ENCODE measurements at regions not wholly inside any gene's neighbourhood (a gene's known extent, or its start where the extent isn't known, plus 50 kb on each side); places are given as distances from the start of the nearest gene placed in this dataset.

GRCh38 chr1:14437417-14437918, 161.0 kb upstream of the KAZN start (continued):
- TF ChIP-seq MAZ (IDR thresholded peaks at IDR 0.05; ENCODE audit: borderline replicate concordance, low read depth, low read length) (no peak), EHF (CRISPR knock-in tag; IDR thresholded peaks at IDR 0.05) (no peak), NR3C1 (IDR thresholded peaks at IDR 0.05) (no peak), KDM1A (IDR thresholded peaks at IDR 0.05; ENCODE audit: low read depth) (no peak), MYC (IDR thresholded peaks at IDR 0.05; ENCODE audit: borderline replicate concordance, low read length) (no peak)

DNA sequence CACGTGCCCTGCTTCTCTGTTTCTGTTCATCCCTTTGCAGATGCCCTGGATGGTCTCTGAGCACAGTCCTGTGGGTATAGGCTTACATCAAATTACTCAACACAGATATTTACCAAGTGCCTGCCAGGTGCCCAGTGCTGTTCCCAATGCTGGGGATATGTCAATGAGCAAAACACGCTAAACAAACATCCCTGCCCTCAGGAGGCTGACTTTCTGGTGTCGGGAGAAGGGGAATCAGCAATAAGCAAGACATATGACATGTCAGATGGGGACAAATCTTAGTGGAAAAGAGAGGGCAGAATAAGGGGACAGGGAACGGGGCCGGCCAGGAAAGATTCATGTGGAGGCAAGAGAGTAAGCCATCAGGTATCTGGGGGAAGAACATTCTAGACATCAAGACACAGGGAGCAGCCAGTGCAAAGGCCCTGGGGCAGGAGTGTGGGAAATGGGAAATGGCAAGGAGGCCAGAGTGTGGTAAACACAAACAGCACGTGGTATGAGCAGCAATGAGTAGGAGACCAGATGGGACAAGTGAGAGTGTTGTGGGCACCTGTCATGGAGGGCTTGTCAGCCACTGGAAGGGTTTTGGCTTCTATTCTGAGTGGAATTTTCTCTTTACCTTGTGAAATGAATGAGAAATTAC, 160.2 kb upstream of the KAZN start:
- 27% methylated on average over 6 of the region's 6 CpGs for WGBS (ENCODE audit: missing lambda C conversion rate)
- DNase-seq (ENCODE audit: low read depth in 1 of 2, low spot score in 1 of 2), result no peak
- no peaks in the 10 kb centered on the region for H3K9me3 ChIP-seq
- no peak for FAIRE-seq
- no peak overlapping the region for H3K27ac ChIP-seq
- H3K4me2 ChIP-seq, result no peak overlapping the region
- no peak for ATAC-seq
- no peaks in the 10 kb centered on the region for H3K4me1 ChIP-seq
- H3K4me3 ChIP-seq, result no peak overlapping the region
- POLR2A ChIA-PET, result no interaction called here
- no peak for TF ChIP-seq HEYL (CRISPR knock-in tag; IDR thresholded peaks at IDR 0.05)
- TF ChIP-seq, protein P1, sequence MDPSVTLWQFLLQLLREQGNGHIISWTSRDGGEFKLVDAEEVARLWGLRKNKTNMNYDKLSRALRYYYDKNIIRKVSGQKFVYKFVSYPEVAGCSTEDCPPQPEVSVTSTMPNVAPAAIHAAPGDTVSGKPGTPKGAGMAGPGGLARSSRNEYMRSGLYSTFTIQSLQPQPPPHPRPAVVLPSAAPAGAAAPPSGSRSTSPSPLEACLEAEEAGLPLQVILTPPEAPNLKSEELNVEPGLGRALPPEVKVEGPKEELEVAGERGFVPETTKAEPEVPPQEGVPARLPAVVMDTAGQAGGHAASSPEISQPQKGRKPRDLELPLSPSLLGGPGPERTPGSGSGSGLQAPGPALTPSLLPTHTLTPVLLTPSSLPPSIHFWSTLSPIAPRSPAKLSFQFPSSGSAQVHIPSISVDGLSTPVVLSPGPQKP (IDR thresholded peaks at IDR 0.05; ENCODE audit: low read depth, low read length), result no peak
- TF ChIP-seq CHD2 (IDR thresholded peaks at IDR 0.05; ENCODE audit: low read length, partially characterized antibody), result no peak
- no peak for TF ChIP-seq JUN (IDR thresholded peaks at IDR 0.05)
- no peak for TF ChIP-seq ZSCAN20 (CRISPR knock-in tag; IDR thresholded peaks at IDR 0.05)
- no peak for TF ChIP-seq GATA3 (IDR thresholded peaks at IDR 0.05; ENCODE audit: borderline replicate concordance)
- no peak for TF ChIP-seq HOXB13 (CRISPR knock-in tag; IDR thresholded peaks at IDR 0.05; ENCODE audit: low read depth)
- TF ChIP-seq FOSL2 (IDR thresholded peaks at IDR 0.05), result no peak
- no peak for TF ChIP-seq FOSL2 (CRISPR knock-in tag; IDR thresholded peaks at IDR 0.05)
- no peak for TF ChIP-seq POLR2A (IDR thresholded peaks at IDR 0.05; ENCODE audit: low read length)
- TF ChIP-seq, protein P2, sequence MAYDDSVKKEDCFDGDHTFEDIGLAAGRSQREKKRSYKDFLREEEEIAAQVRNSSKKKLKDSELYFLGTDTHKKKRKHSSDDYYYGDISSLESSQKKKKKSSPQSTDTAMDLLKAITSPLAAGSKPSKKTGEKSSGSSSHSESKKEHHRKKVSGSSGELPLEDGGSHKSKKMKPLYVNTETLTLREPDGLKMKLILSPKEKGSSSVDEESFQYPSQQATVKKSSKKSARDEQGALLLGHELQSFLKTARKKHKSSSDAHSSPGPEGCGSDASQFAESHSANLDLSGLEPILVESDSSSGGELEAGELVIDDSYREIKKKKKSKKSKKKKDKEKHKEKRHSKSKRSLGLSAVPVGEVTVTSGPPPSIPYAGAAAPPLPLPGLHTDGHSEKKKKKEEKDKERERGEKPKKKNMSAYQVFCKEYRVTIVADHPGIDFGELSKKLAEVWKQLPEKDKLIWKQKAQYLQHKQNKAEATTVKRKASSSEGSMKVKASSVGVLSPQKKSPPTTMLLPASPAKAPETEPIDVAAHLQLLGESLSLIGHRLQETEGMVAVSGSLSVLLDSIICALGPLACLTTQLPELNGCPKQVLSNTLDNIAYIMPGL (CRISPR knock-in tag; IDR thresholded peaks at IDR 0.05; ENCODE audit: borderline replicate concordance), result no peak
- no peak for TF ChIP-seq MAZ (IDR thresholded peaks at IDR 0.05; ENCODE audit: borderline replicate concordance, low read depth, low read length)
- TF ChIP-seq SMC3 (IDR thresholded peaks at IDR 0.05), result no peak
- TF ChIP-seq REST (IDR thresholded peaks at IDR 0.05), result no peak
- CTCF ChIA-PET, result no interaction called here

- no peak for DNase-seq (ENCODE audit: low read depth in 1 of 2, low spot score in 1 of 2)
- CTCF ChIA-PET, result no interaction called here
- H3K4me2 ChIP-seq, result no peak overlapping the region
- no peak for TF ChIP-seq ZSCAN20 (CRISPR knock-in tag; IDR thresholded peaks at IDR 0.05)
- no peak for TF ChIP-seq MAX (IDR thresholded peaks at IDR 0.05)
- TF ChIP-seq, protein P3, sequence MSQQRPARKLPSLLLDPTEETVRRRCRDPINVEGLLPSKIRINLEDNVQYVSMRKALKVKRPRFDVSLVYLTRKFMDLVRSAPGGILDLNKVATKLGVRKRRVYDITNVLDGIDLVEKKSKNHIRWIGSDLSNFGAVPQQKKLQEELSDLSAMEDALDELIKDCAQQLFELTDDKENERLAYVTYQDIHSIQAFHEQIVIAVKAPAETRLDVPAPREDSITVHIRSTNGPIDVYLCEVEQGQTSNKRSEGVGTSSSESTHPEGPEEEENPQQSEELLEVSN (IDR thresholded peaks at IDR 0.05; ENCODE audit: borderline replicate concordance, low read depth), result no peak
- TF ChIP-seq CBX8 (IDR thresholded peaks at IDR 0.05), result no peak
- no peak for TF ChIP-seq RNF2 (IDR thresholded peaks at IDR 0.05; ENCODE audit: borderline replicate concordance, low read depth)
- TF ChIP-seq POLR2AphosphoS2 (conservative IDR thresholded peaks at IDR 0.05; ENCODE audit: low read length), result no peak
- no peak for TF ChIP-seq CHD2 (IDR thresholded peaks at IDR 0.05; ENCODE audit: low read length, partially characterized antibody)
- TF ChIP-seq TFCP2L1 (CRISPR knock-in tag; IDR thresholded peaks at IDR 0.05), result no peak
- H3K27ac ChIP-seq, result no peak overlapping the region
- H3K4me3 ChIP-seq, result no peak overlapping the region
- no peaks in the 10 kb centered on the region for H3K4me1 ChIP-seq
- FAIRE-seq, result no peak
- 0% methylated on average over 1 of the region's 1 CpG for WGBS (ENCODE audit: missing lambda C conversion rate)
- POLR2A ChIA-PET, result no interaction called here
- ATAC-seq, result no peak
- H3K9me3 ChIP-seq, result no peaks in the 10 kb centered on the region
Observed at GRCh38 chr1:14439015-14439414, 159.5 kb upstream of the KAZN start.
